ENCODE measurements at regions not wholly inside any gene's neighbourhood (a gene's known extent, or its start where the extent isn't known, plus 50 kb on each side); places are given as distances from the start of the nearest gene placed in this dataset.
"Not testable (repeated sequence)": the region's sequence is repeated elsewhere in the genome, so short reads cannot be mapped to it uniquely, and the experiment has no call there.

DNA sequence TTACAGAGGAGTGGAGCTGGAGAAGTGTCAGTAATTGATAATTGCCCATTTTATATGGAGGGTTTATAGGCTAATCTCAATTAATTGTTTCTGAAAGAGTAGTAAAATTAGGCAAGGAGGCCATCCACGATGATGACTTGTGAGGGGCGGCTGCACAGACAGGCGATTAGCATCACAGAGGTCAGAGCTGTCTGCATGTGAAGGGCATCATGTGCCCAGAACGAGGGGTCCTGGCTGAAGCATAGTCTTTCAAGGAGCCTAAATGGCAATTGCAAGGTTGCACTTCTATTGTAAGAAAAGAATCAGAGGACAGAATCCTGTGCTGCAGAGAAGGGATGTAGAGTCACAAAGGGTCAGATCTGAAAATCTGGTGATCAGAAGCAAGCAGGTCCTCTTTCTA is 196.6 kb downstream of the EBLN2 start:
- H3K9me3 ChIP-seq (ENCODE audit: control insufficient read depth, low read length), result no peaks in the 10 kb centered on the region
- no peaks in the 10 kb centered on the region for H3K4me1 ChIP-seq (ENCODE audit: control insufficient read depth, insufficient read depth, low read length)
- H3K4me3 ChIP-seq (ENCODE audit: low read length), result no peak overlapping the region
- ATAC-seq (no peak), DNase-seq (no peak)
- intact Hi-C loops (cut with DNase I), result no loop called here
- H3K27ac ChIP-seq (ENCODE audit: low read length), result no peak overlapping the region
- 81% methylated on average over 4 of the region's 4 CpGs for WGBS
- no peaks in the 10 kb centered on the region for H3K27me3 ChIP-seq (ENCODE audit: control insufficient read depth, insufficient read depth)

GRCh38 chr3:73259291-73259690 is 197.8 kb downstream of the EBLN2 start:
- Histone ChIP-seq H3K27me3 (ENCODE audit: control insufficient read depth, insufficient read depth) (no peaks in the 10 kb centered on the region), H3K4me3 (ENCODE audit: low read length) (no peak overlapping the region), H3K27ac (ENCODE audit: low read length) (no peak overlapping the region), H3K4me1 (ENCODE audit: control insufficient read depth, insufficient read depth, low read length) (no peaks in the 10 kb centered on the region), H3K9me3 (ENCODE audit: control insufficient read depth, low read length) (no peaks in the 10 kb centered on the region)
- DNase-seq (no peak), ATAC-seq (no peak)
- intact Hi-C loops (cut with DNase I), result no loop called here
- 66% methylated on average over 2 of the region's 2 CpGs for WGBS

DNA sequence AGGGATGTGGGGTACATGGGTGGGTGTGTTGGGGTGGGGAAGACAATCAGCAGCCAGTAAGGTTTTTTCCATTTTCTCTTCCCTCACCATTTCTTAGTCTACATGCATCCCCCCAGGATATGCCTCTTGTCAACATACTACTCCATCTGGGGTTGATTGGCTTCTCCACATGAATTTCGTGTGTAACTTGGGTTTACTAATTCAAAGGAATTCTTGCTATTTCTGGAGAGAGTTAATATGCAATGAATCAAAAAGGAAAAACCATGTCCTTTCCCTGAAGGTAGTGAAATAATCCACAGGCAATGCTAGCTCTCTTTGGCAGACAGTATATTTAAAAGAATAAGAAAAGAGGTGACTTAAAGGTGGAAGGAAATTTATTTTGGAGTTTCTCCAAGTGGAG is 198.4 kb downstream of the EBLN2 start:
- WGBS, result 31% methylated on average over 1 of the region's 1 CpG
- H3K27ac ChIP-seq (ENCODE audit: low read length), result no peak overlapping the region
- intact Hi-C loops (cut with DNase I), result no loop called here

DNA sequence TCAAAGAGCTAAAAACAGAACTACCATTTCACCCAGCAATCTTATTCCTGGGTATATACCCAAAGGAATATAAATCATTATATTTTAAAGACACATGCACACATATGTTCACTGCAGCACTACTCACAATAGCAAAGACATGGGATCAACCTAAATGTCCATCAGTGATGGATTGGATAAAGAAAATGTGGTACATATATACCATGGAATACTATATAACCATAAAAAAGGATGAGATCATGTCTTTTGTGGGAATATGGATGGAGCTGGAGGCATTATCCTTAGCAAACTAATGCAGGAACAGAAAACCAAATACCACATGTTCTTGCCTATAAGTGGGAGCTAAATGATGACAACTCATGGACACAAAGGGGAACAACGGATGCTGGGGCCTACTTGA is 205.1 kb downstream of the EBLN2 start:
- H3K9me3 ChIP-seq (ENCODE audit: control insufficient read depth, low read length); DNase-seq; H3K27me3 ChIP-seq (ENCODE audit: control insufficient read depth, insufficient read depth); ATAC-seq; H3K4me3 ChIP-seq (ENCODE audit: low read length); H3K27ac ChIP-seq (ENCODE audit: low read length); H3K4me1 ChIP-seq (ENCODE audit: control insufficient read depth, insufficient read depth, low read length); intact Hi-C loops (cut with DNase I): not testable (repeated sequence)
- 98% methylated on average over 1 of the region's 1 CpG for WGBS

More for the DNA sequence above, 198.4 kb downstream of the EBLN2 start:
- DNase-seq (no peak), ATAC-seq (no peak)
- Histone ChIP-seq H3K4me3 (ENCODE audit: low read length) (no peak overlapping the region), H3K4me1 (ENCODE audit: control insufficient read depth, insufficient read depth, low read length) (no peaks in the 10 kb centered on the region), H3K9me3 (ENCODE audit: control insufficient read depth, low read length) (no peaks in the 10 kb centered on the region), H3K27me3 (ENCODE audit: control insufficient read depth, insufficient read depth) (no peaks in the 10 kb centered on the region)

GRCh38 chr3:73269126-73269525 is 207.7 kb downstream of the EBLN2 start:
- intact Hi-C loops (cut with DNase I); DNase-seq; H3K9me3 ChIP-seq (ENCODE audit: control insufficient read depth, low read length); ATAC-seq; H3K4me3 ChIP-seq (ENCODE audit: low read length); H3K27me3 ChIP-seq (ENCODE audit: control insufficient read depth, insufficient read depth); H3K27ac ChIP-seq (ENCODE audit: low read length); H3K4me1 ChIP-seq (ENCODE audit: control insufficient read depth, insufficient read depth, low read length): not testable (repeated sequence)
- 95% methylated on average over 24 of the region's 25 CpGs for WGBS

- 58% methylated on average over 2 of the region's 2 CpGs for WGBS
- intact Hi-C loops (cut with DNase I), result no loop called here
- ATAC-seq (no peak), DNase-seq (no peak)
- Histone ChIP-seq H3K4me1 (ENCODE audit: control insufficient read depth, insufficient read depth, low read length) (no peaks in the 10 kb centered on the region), H3K4me3 (ENCODE audit: low read length) (no peak overlapping the region), H3K27ac (ENCODE audit: low read length) (no peak overlapping the region), H3K9me3 (ENCODE audit: control insufficient read depth, low read length) (no peaks in the 10 kb centered on the region), H3K27me3 (ENCODE audit: control insufficient read depth, insufficient read depth) (no peaks in the 10 kb centered on the region)
Observed at GRCh38 chr3:73270839-73271483, 209.5 kb downstream of the EBLN2 start.

DNA sequence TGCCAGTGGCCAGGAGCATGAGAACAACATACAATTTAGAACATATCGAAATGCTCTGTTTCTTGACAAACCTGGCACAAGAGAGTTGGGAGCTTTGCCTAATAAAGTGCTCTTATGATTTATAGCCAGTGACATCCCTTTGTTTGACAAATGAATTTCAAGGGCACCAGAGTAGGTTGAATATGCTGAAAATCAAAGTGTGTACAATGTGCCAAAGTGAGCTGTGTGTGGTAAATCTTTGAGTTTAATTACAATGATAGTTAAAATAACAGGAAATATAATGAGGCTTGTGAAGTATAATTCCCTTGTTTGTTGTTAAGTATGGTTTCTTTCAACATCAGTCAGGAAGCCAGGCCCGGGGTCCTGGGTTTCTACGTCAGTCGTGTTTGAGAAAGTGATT is 211.9 kb downstream of the EBLN2 start:
- DNase-seq (no peak), ATAC-seq (no peak)
- H3K9me3 ChIP-seq (ENCODE audit: control insufficient read depth, low read length), result no peaks in the 10 kb centered on the region
- H3K4me1 ChIP-seq (ENCODE audit: control insufficient read depth, insufficient read depth, low read length), result no peaks in the 10 kb centered on the region
- no peaks in the 10 kb centered on the region for H3K27me3 ChIP-seq (ENCODE audit: control insufficient read depth, insufficient read depth)
- intact Hi-C loops (cut with DNase I), result no loop called here
- H3K27ac ChIP-seq (ENCODE audit: low read length), result no peak overlapping the region
- WGBS, result 83% methylated on average over 4 of the region's 4 CpGs
- H3K4me3 ChIP-seq (ENCODE audit: low read length), result no peak overlapping the region

GRCh38 chr3:73280746-73281145 is 219.3 kb downstream of the EBLN2 start:
- ATAC-seq, result no peak
- intact Hi-C loops (cut with DNase I), result no loop called here
- no peak overlapping the region for H3K4me3 ChIP-seq (ENCODE audit: low read length)
- no peaks in the 10 kb centered on the region for H3K4me1 ChIP-seq (ENCODE audit: control insufficient read depth, insufficient read depth, low read length)
- WGBS, result 74% methylated on average over 6 of the region's 6 CpGs
- no peaks in the 10 kb centered on the region for H3K9me3 ChIP-seq (ENCODE audit: control insufficient read depth, low read length)
- DNase-seq, result no peak
- no peaks in the 10 kb centered on the region for H3K27me3 ChIP-seq (ENCODE audit: control insufficient read depth, insufficient read depth)
- no peak overlapping the region for H3K27ac ChIP-seq (ENCODE audit: low read length)

GRCh38 chr3:73284472-73284871 is 223.0 kb downstream of the EBLN2 start:
- Histone ChIP-seq H3K9me3 (ENCODE audit: control insufficient read depth, low read length) (no peaks in the 10 kb centered on the region), H3K27me3 (ENCODE audit: control insufficient read depth, insufficient read depth) (no peaks in the 10 kb centered on the region), H3K27ac (ENCODE audit: low read length) (no peak overlapping the region), H3K4me3 (ENCODE audit: low read length) (no peak overlapping the region), H3K4me1 (ENCODE audit: control insufficient read depth, insufficient read depth, low read length) (no peaks in the 10 kb centered on the region)
- no peak for ATAC-seq
- intact Hi-C loops (cut with DNase I), result no loop called here
- WGBS, result 85% methylated on average over 9 of the region's 9 CpGs
- DNase-seq, result no peak

DNA sequence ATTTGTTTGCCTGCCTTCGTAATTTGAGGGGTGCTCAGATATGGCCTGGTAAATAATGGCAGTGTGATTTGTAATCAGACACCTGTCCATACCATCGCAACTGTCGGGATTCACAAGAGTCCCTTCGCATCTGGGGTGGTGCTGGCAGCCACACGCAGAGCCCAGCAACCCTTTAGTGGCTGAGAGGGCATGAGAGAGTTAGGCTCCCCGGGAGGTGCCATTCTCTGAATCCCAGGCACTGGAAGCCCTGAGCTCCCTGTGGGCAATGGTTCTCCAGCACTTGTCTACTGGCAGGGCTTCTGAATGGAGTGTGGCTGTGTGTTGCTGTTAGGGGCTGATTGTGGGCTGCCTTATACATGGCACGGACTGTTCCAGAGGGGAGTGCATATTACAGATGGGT is 230.1 kb downstream of the EBLN2 start:
- ATAC-seq, result no peak
- 72% methylated on average over 7 of the region's 7 CpGs for WGBS
- no peak overlapping the region for H3K4me3 ChIP-seq (ENCODE audit: low read length)
- no peak for DNase-seq
- intact Hi-C loops (cut with DNase I), result no loop called here
- no peaks in the 10 kb centered on the region for H3K27me3 ChIP-seq (ENCODE audit: control insufficient read depth, insufficient read depth)
- no peaks in the 10 kb centered on the region for H3K9me3 ChIP-seq (ENCODE audit: control insufficient read depth, low read length)
- no peak overlapping the region for H3K27ac ChIP-seq (ENCODE audit: low read length)
- H3K4me1 ChIP-seq (ENCODE audit: control insufficient read depth, insufficient read depth, low read length), result no peaks in the 10 kb centered on the region

DNA sequence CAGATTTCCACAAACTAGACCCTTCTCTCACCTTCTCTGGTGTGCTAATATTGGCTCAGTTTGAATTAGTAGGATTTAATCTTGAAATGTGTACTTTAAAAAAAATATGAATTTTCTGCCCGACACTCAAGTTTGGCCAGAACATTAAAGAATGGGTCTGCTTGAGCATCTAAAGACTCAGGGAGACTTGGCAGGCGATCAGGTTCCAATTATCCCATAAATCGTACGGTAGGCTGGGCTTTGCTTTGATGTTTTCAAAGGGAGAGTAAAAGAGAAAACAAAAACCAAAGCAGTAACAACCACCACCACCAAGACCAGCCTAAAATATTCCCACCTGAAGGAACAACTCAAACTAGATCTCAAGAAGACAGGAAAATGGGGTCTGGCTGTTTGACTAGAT is 230.8 kb downstream of the EBLN2 start:
- 71% methylated on average over 4 of the region's 4 CpGs for WGBS
- no peak overlapping the region for H3K4me3 ChIP-seq (ENCODE audit: low read length)
- H3K4me1 ChIP-seq (ENCODE audit: control insufficient read depth, insufficient read depth, low read length), result no peaks in the 10 kb centered on the region
- H3K9me3 ChIP-seq (ENCODE audit: control insufficient read depth, low read length), result no peaks in the 10 kb centered on the region
- intact Hi-C loops (cut with DNase I), result no loop called here
- ATAC-seq, result no peak
- no peaks in the 10 kb centered on the region for H3K27me3 ChIP-seq (ENCODE audit: control insufficient read depth, insufficient read depth)
- H3K27ac ChIP-seq (ENCODE audit: low read length), result no peak overlapping the region
- no peak for DNase-seq

DNA sequence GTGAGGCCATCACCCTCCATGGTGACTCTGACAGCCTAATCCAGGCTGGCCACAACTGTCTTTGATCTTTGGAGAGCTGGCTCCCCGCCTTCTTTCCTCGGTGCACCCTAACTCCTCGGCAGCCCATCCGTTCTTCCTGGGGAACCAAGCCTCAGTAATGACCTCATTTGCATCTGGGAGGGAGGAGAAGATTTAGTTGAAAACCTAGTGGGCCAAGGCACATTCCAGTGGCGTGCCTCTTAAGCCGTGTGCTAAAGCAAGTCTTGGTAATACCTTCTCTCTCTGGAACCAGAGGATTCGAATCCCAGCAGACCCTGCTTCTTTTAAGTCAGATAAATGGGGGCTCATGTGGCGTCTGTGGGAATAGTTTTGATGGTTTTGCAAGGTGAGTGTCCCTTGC is 233.1 kb downstream of the EBLN2 start:
- WGBS, result 67% methylated on average over 8 of the region's 8 CpGs

More for the DNA sequence above, 233.1 kb downstream of the EBLN2 start:
- Histone ChIP-seq H3K4me1 (ENCODE audit: control insufficient read depth, insufficient read depth, low read length) (no peaks in the 10 kb centered on the region), H3K27ac (ENCODE audit: low read length) (no peak overlapping the region), H3K9me3 (ENCODE audit: control insufficient read depth, low read length) (no peaks in the 10 kb centered on the region), H3K27me3 (ENCODE audit: control insufficient read depth, insufficient read depth) (no peaks in the 10 kb centered on the region), H3K4me3 (ENCODE audit: low read length) (no peak overlapping the region)
- intact Hi-C loops (cut with DNase I), result no loop called here
- no peak for DNase-seq
- no peak for ATAC-seq

All from right cardiac atrium (tissue), 5 donors.